ENCODE measurements at regions not wholly inside any gene's neighbourhood (a gene's known extent, or its start where the extent isn't known, plus 50 kb on each side); places are given as distances from the start of the nearest gene placed in this dataset.

DNA sequence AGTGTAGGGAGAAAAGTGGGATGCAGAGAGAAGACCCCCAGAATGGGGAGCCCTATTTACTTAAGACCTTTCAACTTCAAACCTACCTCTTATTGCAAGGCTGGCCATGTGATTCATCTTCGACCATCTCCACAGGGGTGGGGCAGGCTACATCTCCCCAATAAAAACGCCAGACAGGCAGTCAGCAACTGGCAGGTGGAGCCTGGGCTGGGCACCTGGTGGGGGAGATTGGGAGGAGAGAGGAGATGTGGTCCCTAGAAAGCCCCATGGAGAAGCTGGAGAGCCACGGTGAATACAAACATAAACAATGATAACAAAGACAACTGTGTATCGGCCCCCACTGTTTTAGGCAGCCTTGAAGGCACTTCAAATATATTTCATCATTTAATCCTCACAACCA lies 336.7 kb upstream of the PROX1 start:
- DNase-seq = no peak

DNA sequence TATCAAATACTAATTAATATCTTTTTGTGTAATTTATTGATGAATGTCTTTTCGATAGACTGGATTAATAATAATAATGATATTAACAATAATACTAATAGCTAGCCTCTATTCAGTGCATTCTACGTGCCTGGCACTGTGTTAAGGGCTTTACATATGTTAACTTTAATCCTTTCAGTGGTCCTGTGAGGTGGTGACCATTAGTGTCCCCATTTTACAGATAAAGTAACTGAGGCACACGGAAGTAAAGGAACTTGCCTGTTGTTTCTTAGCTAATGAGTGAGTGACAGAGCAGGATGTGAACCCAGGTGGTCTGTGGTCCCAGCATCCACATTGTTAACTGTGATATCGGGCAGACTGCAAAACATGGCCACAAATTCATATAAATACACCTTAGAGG lies 335.7 kb upstream of the PROX1 start:
- DNase-seq = no peak

DNA sequence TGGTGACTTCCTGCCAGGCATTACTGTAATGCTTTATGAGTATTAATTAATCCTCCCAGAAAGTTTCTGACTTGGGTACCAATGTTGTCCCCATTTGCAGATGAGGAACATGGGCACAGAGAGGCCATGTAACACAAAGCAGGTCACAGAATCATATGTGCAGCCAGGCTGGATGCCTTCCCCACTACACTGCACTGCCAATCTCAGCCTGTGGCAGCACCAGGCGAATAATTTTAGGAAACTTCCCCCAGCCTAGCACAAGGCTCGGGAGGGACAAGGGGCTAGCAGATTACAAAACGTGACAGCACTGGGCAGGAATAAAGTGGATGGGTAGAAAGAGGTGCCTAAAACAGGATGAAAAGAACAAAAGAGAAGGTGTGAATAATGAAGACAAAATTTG lies 331.7 kb upstream of the PROX1 start:
- no peak for DNase-seq

DNA sequence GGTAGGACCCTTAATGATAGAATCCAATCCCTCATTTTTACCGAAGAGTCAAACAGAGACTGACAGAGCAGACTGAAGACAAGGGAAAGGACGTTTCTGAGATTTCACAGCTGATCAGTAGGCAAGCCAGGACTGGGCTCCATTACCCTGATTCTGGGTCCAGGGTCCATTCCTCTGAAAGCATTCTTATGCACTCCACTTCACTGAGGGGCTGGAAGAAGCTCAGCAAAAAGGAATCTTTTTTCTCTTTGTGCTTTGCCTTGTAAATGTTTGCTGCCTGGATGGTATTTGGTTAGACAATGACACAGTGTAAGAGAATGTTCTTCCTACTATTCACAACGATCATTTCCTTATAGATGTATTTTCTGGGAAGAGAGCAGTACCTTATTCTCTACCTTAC lies 331.3 kb upstream of the PROX1 start:
- no peak for DNase-seq

DNA sequence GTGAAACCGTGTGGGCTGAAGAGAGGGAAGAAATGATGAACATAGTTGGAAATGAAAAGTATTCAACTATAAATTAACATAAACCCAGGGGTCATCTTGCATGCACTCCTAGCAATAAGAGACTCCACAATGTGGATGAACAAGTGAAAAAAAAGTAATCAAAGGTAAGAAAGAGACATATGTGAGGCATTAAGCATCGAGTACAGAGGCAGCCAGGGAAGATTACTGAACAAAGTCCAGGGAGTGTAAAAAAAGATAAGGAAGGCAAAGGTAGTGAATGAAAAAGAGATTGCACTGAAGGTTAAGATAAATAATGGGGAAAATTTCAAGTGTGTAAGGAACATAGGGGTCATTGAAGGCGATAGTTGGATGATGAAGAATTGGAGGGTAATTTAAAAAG lies 330.8 kb upstream of the PROX1 start:
- no peak for DNase-seq

DNA sequence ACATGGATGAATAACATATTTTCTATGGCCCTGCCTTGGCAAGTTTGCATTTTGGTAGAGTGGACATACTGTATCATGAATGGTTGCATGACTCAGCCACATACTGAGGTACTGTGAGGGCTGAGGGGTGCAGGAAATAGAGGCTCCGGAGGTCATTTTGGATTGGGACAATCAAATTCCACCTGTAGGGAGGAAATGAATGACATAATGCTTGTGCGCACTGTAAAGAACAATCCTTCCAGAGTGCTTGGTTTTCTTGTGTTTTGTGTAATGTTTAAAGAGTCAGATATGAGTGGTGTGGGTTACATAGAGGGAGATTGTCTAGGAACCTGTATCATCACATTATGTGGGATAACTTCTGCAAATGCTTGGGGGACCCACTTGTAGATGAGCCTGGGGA lies 329.9 kb upstream of the PROX1 start:
- DNase-seq = no peak

DNA sequence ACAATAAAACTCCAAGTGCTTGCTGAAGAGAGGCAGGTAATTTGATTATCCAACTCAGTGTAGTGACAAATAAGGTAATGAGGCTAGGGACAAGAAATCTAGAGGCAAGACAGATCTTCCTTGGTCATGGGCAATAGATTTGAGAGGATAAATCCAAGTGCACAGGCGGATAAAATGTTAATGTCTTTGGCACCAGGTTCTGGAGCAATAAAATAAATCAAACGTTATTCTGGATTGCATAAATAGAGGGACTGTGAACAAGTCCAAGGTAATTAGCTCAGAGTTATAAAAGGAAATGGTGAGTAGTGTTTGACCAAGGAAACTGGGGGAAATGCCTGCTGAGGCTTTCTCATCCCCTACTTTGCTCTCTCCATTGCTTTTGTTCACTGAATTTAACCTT lies 329.3 kb upstream of the PROX1 start:
- DNase-seq = no peak

DNA sequence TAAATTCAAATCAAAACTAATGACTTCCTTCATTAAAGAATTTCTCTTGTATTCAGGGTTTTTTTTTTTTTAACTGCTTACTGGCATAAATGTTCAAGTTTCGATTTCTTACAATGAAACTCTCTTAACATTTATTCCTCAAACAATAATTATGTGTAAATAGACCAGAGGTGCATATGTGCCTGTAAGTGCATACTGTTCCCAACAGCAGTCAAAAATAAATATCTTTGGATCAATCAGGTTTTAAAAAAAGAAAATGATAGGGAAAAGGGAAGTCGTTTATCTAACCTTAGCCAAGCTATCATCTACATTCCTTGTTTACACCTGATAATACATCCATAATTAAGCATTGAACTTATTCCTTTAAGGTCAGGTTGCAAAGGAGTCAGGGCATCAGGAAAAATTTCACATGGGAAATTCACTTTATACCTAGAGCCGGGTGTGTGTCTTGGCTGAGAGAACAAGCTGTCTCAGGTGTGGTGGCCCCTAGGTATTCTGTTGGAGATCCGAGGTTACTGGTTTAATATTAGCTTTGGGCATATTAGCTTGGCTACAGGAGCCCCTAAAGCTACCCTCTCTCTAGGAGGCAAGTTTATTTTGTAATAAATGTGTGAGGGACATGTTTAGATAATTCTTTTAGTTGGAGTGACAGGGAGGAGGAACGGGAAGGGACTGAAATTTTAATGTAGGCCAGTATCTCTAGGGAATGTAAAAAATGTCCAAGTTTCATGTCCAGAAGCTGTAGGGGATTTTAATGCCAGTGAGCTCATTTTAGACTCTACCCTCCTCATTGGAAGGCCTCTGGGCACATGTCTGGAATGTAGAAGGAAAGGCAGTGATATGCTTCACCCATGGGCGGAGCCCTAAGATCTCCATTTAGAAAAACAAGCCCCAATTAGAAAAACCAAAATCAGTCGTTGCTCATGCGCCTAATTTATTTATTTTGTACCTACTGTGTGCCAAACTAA lies 327.9 kb upstream of the PROX1 start:
- no peak for DNase-seq

DNA sequence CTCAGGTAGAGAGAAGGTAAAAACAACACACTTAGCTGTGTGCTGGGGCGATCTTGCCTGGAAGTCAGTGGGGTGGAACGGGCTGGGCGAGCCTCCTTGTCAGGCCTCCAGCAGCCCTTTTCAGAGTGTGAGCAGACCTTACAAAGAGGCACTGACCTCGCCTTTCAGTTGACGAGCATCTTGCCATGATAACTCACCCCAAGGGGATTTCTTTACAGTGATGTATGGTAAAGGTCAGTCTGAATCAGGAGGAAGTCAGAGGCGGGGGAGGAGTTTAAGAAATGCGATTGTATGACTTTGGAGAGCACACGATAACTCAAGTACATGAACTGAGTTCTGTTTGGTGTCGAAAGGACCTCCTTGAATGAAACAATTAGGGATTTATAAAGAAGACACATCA lies 326.5 kb upstream of the PROX1 start:
- no peak for DNase-seq

DNA sequence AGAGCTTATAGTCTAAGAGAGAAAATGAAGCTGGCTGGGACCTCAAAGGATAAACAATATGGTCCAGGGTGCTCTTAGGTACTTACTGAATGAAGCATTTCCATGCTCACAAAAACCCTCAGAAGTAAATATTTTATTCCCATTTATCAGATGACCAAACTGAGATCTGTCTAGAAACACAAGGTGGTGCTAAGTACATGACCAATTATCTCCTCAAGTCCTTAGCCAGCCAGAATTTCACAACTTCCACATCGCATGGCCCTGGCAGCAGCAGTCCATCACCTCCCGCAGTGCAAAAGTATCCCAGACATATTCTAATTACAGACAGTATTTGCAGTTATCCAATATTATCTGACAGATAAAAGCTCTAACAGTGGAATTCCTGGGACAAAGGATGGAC lies 321.7 kb upstream of the PROX1 start:
- no peak for DNase-seq

DNA sequence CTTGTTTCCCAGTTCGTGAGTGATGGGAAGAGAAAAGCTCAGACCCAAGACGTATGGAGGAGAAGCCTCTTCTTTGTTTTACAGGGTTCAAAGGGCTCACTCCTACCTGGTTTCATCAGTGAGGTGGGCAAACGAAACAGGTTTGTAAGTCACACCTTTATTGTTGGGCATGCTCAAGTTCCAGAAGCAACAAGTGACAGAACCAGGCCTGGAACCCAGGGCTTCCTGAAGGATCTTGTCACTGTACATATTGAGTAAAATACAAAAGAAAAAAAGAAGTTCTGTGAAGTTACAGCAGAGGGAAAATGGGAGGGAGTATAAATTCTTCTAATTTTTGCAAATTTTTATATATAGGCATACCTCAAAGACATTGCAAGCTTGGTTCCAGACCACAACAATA lies 320.9 kb upstream of the PROX1 start:
- DNase-seq = no peak

DNA sequence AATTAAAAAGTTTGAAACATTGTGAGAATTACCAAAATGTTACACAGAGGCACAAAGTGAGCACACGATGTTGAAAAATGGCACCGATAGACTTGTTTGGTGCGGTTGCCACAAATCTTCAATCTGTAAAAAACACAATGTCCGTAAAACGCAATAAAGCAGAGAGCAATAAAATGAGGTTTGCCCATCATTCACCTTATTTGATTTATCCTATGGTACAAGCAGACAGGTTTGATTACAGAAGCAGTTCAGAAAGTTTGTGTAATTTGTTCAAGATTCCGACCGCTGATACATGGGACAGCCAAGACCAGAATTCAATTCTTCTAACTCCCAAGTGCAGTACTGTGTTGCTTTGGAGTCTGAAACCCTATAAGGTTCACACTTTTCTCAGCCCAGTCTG lies 318.3 kb upstream of the PROX1 start:
- DNase-seq = no peak

DNA sequence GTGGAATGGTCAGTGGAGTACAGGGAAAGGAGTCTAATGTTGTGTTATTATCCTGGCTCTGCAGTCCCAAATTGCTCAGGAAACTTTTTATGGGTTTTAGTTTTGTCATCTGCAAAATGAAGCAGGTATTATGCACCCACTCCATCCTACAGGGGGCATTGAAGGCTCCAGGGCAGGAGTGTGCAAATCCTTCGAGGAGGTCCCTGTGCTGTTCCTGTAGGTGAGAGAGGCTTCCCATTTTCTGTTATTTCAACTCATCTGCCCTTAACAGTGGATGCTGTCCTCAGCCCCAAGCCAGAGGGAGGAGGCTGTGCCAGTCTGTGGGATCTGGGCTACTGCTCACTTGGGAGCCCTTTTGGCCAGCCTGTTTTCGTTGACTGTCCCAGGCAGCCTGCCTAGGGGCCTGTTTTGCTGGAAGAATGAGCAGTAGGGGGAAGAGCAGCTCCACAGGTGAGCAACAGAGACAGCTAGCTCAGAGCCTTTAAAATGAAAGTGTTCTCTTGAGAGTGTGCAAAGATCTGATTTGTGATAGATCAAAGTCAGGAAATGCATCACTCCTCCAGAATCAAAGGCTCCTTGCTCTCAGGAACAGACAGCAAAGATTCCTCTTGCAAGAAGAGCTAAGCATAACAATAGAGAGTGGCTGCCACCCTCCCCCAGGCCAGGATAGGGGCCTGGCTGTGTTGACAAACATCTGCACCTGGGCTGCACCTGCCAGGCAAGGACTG lies 317.6 kb upstream of the PROX1 start:
- no peak for DNase-seq

DNA sequence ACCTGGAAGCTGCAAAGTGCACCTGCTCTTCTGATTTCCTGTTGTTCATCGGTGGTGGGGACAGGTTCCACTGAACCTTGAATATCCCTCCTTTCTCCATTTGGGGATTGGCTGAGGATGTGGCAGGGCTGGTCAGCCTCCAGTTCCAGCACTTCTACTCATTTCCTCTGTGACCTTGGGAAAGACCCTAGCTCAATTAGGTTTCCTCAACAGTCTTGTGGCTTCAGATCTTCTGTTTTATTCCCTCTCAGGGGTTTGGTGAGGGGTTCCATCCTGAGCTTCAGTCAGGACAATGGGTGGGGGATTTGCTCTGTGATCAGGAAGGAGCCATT lies 317.1 kb upstream of the PROX1 start:
- no peak for DNase-seq

DNA sequence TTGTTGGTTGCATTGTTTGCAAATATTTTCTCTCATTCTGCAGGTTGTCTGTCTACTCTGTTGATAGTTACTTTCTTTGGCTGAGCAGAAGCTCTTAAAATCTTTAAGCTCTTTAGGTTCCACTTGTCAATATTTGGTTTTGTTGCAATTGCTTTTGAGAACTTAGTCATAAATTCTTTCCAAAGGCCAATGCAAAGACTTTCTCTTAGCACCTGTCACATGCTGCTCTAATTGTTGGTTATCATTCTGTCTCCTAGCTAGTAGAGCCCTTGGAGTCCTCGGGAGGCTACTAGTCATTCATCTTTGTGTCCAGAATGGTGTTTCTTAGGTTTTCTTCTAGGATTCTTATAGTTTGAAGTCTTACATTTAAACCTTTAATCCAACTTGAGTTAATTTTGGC lies 312.7 kb upstream of the PROX1 start:
- no peak for DNase-seq

DNA sequence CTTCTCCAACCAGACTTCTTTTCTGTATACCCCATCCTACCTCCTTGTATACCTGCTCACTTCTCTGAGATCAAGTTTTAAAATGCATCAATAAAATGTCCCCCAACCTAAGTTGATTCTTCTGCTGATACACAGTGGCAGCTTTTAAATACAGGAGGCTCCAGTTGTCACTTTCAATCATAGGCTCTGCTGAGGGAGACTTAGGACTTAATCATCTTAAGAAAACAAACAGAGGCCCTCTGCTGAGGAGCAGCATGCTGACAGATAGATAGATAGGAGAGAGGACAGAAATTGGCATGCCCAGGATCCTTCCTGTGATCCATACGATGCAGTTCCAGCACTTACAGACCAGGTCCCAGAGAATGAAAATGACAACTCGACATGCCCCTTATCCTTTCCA lies 311.0 kb upstream of the PROX1 start:
- no peak for DNase-seq

DNA sequence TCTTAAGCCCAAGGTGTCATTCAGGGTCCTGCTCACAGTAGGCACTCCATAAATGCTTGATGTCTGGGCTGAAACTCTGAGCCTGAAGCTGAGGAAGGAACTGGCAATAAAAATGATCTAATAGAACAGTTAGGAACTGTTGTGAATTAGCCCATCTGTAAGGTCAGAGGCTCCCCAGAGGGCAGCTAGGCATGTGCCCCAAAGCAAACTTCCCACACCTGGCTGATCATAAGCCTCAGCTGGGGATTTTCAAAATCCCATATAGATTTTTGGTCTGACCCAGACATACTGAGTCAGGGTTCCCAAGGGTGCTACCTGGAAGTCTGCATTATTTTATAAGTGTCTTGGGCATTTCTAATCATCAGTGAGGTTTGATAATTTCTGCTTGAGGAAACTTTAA lies 309.4 kb upstream of the PROX1 start:
- DNase-seq = no peak

DNA sequence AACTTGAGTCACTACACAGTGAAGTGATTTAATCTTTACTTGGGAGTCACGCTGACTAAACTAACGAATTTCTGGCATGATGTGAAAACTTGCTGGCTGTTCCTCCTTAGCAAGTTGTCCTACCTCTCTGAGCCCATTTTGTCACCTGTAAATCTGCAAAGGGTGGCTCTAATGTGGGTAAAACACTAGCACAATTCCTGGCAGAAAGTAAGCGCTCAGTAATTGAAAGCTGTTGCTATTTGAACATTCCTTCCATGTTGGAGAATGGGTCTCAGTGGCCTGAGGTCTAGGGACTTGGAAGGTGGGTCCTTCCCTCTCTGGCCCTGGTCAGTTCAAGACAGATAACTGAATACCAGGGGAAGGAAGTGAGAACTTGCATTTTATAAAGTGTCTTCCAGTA lies 309.0 kb upstream of the PROX1 start:
- DNase-seq = no peak

DNA sequence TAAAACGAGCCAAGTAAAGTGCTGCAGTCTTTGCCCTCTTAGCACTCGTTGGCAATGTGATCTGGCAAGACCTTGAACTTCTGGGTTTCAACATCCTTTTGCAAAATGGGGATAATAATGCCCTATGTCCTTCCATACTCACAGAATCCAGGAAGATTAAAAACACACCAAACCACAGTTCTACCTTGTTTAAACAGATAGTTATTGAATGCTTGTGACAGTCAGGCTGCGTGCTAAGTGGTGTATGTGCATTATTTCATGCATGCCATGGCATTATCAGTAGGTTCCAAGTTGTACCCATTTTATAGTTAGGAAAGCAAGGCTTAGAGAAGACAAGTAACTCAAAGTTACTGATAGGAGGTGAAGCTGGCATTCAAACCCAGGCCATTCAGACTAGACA lies 308.6 kb upstream of the PROX1 start:
- DNase-seq = no peak

DNA sequence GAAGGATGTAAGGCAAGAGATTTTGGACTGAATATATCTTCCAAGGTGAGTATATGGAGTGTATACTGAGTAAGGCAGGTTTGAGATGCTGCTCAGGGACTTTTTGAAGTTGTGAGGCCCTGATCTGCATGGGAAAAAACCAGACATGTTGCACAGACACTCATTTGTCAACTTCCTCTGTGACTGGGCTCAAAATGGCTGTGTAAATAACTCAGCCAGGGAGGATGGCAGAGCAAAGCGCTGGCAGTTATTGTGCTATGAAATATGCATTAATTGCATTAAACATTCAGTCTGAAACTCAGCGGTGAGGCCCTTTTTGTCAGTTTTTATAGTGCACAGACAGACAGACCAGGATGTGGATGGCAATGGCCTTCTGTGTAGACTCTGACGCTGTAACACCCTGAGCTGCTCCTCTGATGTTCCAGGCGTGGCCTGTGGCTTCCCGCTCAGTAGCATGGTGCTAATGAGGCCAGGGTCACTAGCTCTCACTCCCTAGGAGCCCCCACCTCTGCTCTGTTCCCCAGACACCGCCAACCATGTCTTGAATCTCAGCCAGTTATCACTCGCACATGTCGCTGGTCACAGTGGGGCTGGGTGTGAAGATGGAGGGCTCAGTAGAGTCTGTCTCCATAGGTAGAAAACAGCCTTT lies 307.0 kb upstream of the PROX1 start:
- no peak for DNase-seq

DNA sequence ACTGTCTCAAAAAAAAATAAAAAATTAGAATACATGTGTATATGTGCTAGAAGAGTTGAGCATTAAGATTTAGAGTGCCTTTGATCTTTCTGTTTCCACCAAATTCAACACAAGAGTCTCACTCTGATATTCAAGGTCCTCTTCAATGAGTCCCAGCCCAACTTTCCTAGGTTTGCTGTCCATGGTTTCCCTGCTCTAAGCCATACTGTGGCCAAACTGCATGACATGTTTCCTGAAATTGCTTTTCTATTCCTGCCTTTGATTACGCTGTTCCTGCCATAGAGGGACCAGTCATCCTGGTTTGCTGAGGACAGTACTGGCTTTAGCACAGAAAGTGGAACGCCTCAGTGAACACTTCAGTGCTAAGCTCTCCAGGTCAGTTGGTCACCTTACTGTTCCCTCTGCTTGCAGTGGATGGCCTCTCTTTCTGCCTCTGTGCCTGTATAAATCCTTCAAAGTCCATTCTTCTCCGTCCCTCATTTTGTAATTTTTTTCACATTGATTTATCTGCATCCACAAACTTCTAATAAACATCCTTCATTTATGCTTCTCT lies 305.9 kb upstream of the PROX1 start:
- DNase-seq = no peak

DNA sequence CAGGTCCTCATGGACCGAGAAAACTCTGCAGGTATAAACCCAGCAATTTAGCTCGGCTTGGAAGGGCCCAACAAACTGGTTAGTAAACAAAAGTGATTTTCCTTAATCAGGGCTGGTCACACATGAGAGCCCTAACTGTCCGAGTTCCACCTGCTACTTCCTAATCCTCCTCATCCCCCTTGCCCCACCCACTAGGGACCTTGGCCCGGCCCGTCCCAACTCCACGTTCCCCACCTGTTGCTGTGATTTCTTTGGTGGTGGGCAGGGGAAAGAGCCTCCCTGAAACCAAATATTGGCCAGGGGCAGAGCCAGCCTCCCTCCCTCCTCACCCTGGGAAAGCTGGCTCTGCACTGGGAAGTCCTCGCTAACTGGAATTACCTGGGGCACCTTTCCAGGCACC lies 304.2 kb upstream of the PROX1 start:
- no peak for DNase-seq

DNA sequence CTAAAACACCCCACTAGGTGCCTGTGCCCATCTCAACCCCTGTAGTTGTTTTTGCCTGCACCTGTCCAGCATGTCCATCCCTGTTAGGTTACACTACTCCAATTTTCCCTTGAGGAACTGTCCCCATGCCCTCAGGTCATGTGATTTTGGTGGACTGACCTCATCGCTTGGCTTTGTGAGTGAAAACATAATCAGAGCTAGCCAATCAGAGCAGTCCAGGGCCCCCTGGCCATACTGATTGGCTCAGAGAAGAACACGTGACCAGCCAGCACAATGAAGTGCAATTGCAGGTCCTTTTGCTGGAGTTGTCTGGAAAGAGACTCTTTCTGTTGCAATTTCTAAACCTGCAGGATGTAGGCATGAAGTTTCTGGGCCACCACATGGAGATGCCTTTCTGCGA lies 303.3 kb upstream of the PROX1 start:
- no peak for DNase-seq
